GM23338 (cell line): ENCODE measurements at regions not wholly inside any gene's neighbourhood (a gene's known extent, or its start where the extent isn't known, plus 50 kb on each side); places are given as distances from the start of the nearest gene placed in this dataset.

Experiments used
- ATAC-seq: fragments of 200-7000 bp; cut with Tn5 transposase; 3 replicates; pipeline ENCODE4 v1.9.1; 2020
- DNase-seq: peaks from one replicate; pipeline ENCODE4 v3.0.0-alpha.2; 2015; ENCODE audit warnings: low spot score
- H2AFZ ChIP-seq: fragments of 200-600 bp; sonication (generic); 2 replicates; pipeline ENCODE4 v1.8.0; 2016; ENCODE audit warnings: antibody characterized with exemption, mild to moderate bottlenecking, moderate library complexity
- H3F3A ChIP-seq: fragments of 200-600 bp; sonication (generic); replicated peaks from 2 replicates; pipeline ENCODE4 v1.8.0; 2017; ENCODE audit warnings: antibody characterized with exemption, mixed run types, low read depth
- H3K27ac ChIP-seq: fragments of 200-600 bp; sonication (generic); 2 replicates; pipeline ENCODE4 v1.6.1; 2016; ENCODE audit warnings: low read depth
- H3K27me3 ChIP-seq: fragments of 200-600 bp; sonication (generic); 2 replicates; pipeline ENCODE4 v1.8.0; 2016; ENCODE audit warnings: mild to moderate bottlenecking, mixed run types, moderate library complexity; ENCODE audit not compliant: insufficient read depth
- H3K36me3 ChIP-seq: fragments of 200-600 bp; sonication (generic); 2 replicates; pipeline ENCODE4 v1.8.0; 2016; ENCODE audit warnings: mild to moderate bottlenecking; ENCODE audit not compliant: insufficient read depth
- H3K4me1 ChIP-seq: fragments of 200-600 bp; sonication (generic); 2 replicates; pipeline ENCODE4 v1.8.0; 2016; ENCODE audit warnings: mild to moderate bottlenecking, moderate library complexity; ENCODE audit not compliant: insufficient read depth
- H3K4me2 ChIP-seq: fragments of 200-600 bp; sonication (generic); 2 replicates; pipeline ENCODE4 v1.7.1; 2017; ENCODE audit warnings: mixed run types
- H3K4me3 ChIP-seq: fragments of 200-600 bp; sonication (generic); 2 replicates; pipeline ENCODE4 v1.6.1; 2016; ENCODE audit warnings: mixed run types
- H3K79me2 ChIP-seq: fragments of 200-600 bp; sonication (generic); replicated peaks from 2 replicates; pipeline ENCODE4 v1.8.0; 2017; ENCODE audit warnings: mild to moderate bottlenecking; ENCODE audit not compliant: insufficient read depth
- H3K9me2 ChIP-seq: fragments of 200-600 bp; sonication (generic); 2 replicates; pipeline ENCODE4 v1.8.0; 2017; ENCODE audit not compliant: insufficient read depth
- H4K20me1 ChIP-seq: fragments of 200-600 bp; sonication (generic); replicated peaks from 2 replicates; pipeline ENCODE4 v1.8.0; 2017; ENCODE audit warnings: mild to moderate bottlenecking; ENCODE audit not compliant: insufficient read depth
- H3K27ac Mint-ChIP-seq: 2 replicates; pipeline ENCODE4 v1.8.0; 2020; ENCODE audit warnings: inconsistent platforms, mild to moderate bottlenecking, moderate library complexity, mixed read lengths
- H3K27me3 Mint-ChIP-seq: 3 replicates; pipeline ENCODE4 v1.8.0; 2022; ENCODE audit warnings: low read depth, mild to moderate bottlenecking, moderate library complexity, mixed read lengths, inconsistent platforms; ENCODE audit not compliant: insufficient read depth, poor library complexity
- H3K36me3 Mint-ChIP-seq: 3 replicates; pipeline ENCODE4 v1.8.0; 2021; ENCODE audit warnings: low read depth, mild to moderate bottlenecking, inconsistent platforms, moderate library complexity, mixed read lengths
- H3K4me1 Mint-ChIP-seq: 3 replicates; pipeline ENCODE4 v1.8.0; 2020; ENCODE audit warnings: mild to moderate bottlenecking, inconsistent platforms, mixed read lengths
- H3K4me3 Mint-ChIP-seq: 3 replicates; pipeline ENCODE4 v1.8.0; 2021; ENCODE audit warnings: moderate library complexity, mild to moderate bottlenecking, inconsistent platforms, mixed read lengths
- H3K9me3 Mint-ChIP-seq: 3 replicates; pipeline ENCODE4 v1.8.0; 2020; ENCODE audit warnings: moderate library complexity, mild to moderate bottlenecking, inconsistent platforms, mixed read lengths
- CREB1 ChIP-seq: fragments of 250-450 bp; sonication (Bioruptor Pico); IDR thresholded peaks from 2 replicates; pipeline ENCODE4 v1.5.0; 2020; ENCODE audit warnings: low read depth, mild to moderate bottlenecking, moderate library complexity
- CTCF ChIP-seq, 2 experiments: fragments of 200-600 bp in 1 of 2; sonication (generic) in 1 of 2; conservative IDR thresholded peaks; 2 replicates each; pipeline versions ENCODE4 v1.5.1 to v1.6.1; 2016 to 2017; ENCODE audit warnings: antibody characterized with exemption in 2 of 2, low read depth in 2 of 2, mild to moderate bottlenecking in 2 of 2, moderate library complexity in 1 of 2
- ETS1 ChIP-seq: IDR thresholded peaks from 2 replicates; pipeline ENCODE4 v1.6.1; 2016; ENCODE audit warnings: antibody characterized with exemption
- EZH2phosphoT487 ChIP-seq: fragments of 200-600 bp; sonication (generic); IDR thresholded peaks from one replicate; pipeline ENCODE4 v1.8.1; 2018; ENCODE audit warnings: antibody characterized with exemption; ENCODE audit not compliant: unreplicated experiment
- JUNB ChIP-seq: IDR thresholded peaks from one replicate; pipeline ENCODE4 v1.6.1; 2016; ENCODE audit warnings: antibody characterized with exemption; ENCODE audit not compliant: unreplicated experiment
- NANOG ChIP-seq: IDR thresholded peaks from 2 replicates; pipeline ENCODE4 v1.6.1; 2016; ENCODE audit warnings: antibody characterized with exemption, borderline replicate concordance
- STAT1 ChIP-seq: IDR thresholded peaks from one replicate; pipeline ENCODE4 v1.6.1; 2016; ENCODE audit warnings: antibody characterized with exemption; ENCODE audit not compliant: unreplicated experiment
- ZNF114 ChIP-seq: fragments of 250-450 bp; sonication (Bioruptor Pico); IDR thresholded peaks from 2 replicates; pipeline ENCODE4 v1.5.0; 2020; ENCODE audit warnings: mild to moderate bottlenecking, moderate library complexity
- ZNF462 ChIP-seq: fragments of 250-450 bp; sonication (Bioruptor Pico); IDR thresholded peaks from 2 replicates; pipeline ENCODE4 v1.5.0; 2020; ENCODE audit warnings: mild to moderate bottlenecking, moderate library complexity

- TF ChIP-seq NANOG, result no peak
- TF ChIP-seq ZNF114 (CRISPR knock-in tag), result no peak
- TF ChIP-seq CREB1 (CRISPR knock-in tag), result no peak
- TF ChIP-seq ETS1, result no peak
- TF ChIP-seq JUNB, result no peak
- TF ChIP-seq EZH2phosphoT487, result no peak
- no peak for TF ChIP-seq ZNF462
- TF ChIP-seq STAT1, result no peak
- no peak for TF ChIP-seq CTCF (conservative IDR thresholded peaks at IDR 0.05; ENCODE audit: low read depth in 2 of 2)
- Histone ChIP-seq H3K79me2 (no peaks in the 10 kb centered on the region), H3K4me3 (no peak overlapping the region), H3K4me1 (peaks cover 16% of the 10 kb centered on the region), H3K9me2 (no peaks in the 10 kb centered on the region), H3K27ac (no peak overlapping the region), H3K27me3 (no peaks in the 10 kb centered on the region), H3K4me2 (peak overlapping the region; percentile 56; the same call in 1 of the 2 replicates), H2AFZ (peak overlapping the region; percentile 78; the same call in 1 of the 2 replicates), H3K36me3 (no peaks in the 10 kb centered on the region; the same call in none of the 2 replicates), H4K20me1 (no peaks in the 10 kb centered on the region), H3F3A (no peaks in the 10 kb centered on the region)
- no peak overlapping the region for H3K4me3 Mint-ChIP-seq
- peaks cover 10% of the 10 kb centered on the region; the same call in 2 of the 3 replicates for H3K36me3 Mint-ChIP-seq
- DNase-seq, result no peak
- H3K9me3 Mint-ChIP-seq, result peaks cover 22% of the 10 kb centered on the region
- H3K27me3 Mint-ChIP-seq, result no peaks in the 10 kb centered on the region
- peaks cover 13% of the 10 kb centered on the region for H3K4me1 Mint-ChIP-seq
- peak overlapping the region; percentile 79 for H3K27ac Mint-ChIP-seq
- no peak for ATAC-seq
Observed at GRCh38 chr9:7316166-7316795, 483.3 kb downstream of the DMAC1 start.
